Liver (tissue), 8 donors: ENCODE measurements at regions not wholly inside any gene's neighbourhood (a gene's known extent, or its start where the extent isn't known, plus 50 kb on each side); places are given as distances from the start of the nearest gene placed in this dataset.

Experiments
- DNase-seq: peaks from one replicate; pipeline ENCODE4 v3.0.0-alpha.2; 2017; ENCODE audit warnings: low spot score
- H3K27ac ChIP-seq, 2 donors: one replicate each; pipeline ENCODE4 v1.7.0; 2013; ENCODE audit warnings: inconsistent platforms in 2 of 2, low read length in 2 of 2, control low read depth in 1 of 2, low read depth in 1 of 2, mild to moderate bottlenecking in 1 of 2
- H3K27me3 ChIP-seq, 4 donors: one replicate each; pipeline versions ENCODE4 v1.6.1 to v1.7.0; 2013; ENCODE audit warnings: low read length in 3 of 4, inconsistent platforms in 1 of 4, mild to moderate bottlenecking in 1 of 4, moderate library complexity in 1 of 4; ENCODE audit not compliant: control insufficient read depth in 4 of 4, insufficient read depth in 4 of 4
- H3K36me3 ChIP-seq, 4 donors: one replicate each; pipeline versions ENCODE4 v1.6.1 to v1.7.0; 2013; ENCODE audit warnings: low read length in 3 of 4, mild to moderate bottlenecking in 3 of 4, low read depth in 1 of 4, moderate library complexity in 1 of 4; ENCODE audit not compliant: control insufficient read depth in 4 of 4, insufficient read depth in 3 of 4
- H3K4me1 ChIP-seq, 4 donors: one replicate each; pipeline versions ENCODE4 v1.6.1 to v1.7.0; 2013; ENCODE audit warnings: low read length in 3 of 4, mild to moderate bottlenecking in 3 of 4, moderate library complexity in 1 of 4; ENCODE audit not compliant: control insufficient read depth in 4 of 4, insufficient read depth in 4 of 4
- H3K4me3 ChIP-seq, 3 donors: one replicate each; pipeline versions ENCODE4 v1.6.1 to v1.7.0; 2013; ENCODE audit warnings: low read length in 3 of 3, control low read depth in 1 of 3, low read depth in 1 of 3, mild to moderate bottlenecking in 1 of 3
- H3K9ac ChIP-seq, 2 donors: one replicate each; pipeline ENCODE4 v1.7.0; 2013; ENCODE audit warnings: low read length in 2 of 2, mild to moderate bottlenecking in 2 of 2, moderate library complexity in 2 of 2, control low read depth in 1 of 2, low read depth in 1 of 2
- H3K9me3 ChIP-seq, 4 donors: one replicate each; pipeline versions ENCODE4 v1.6.1 to v1.7.0; 2013; ENCODE audit warnings: low read length in 3 of 4; ENCODE audit not compliant: control insufficient read depth in 4 of 4
- EGR1 ChIP-seq, 2 donors: IDR thresholded peaks; 2 replicates each; pipeline ENCODE4 v1.6.1; 2016 to 2018; ENCODE audit warnings: antibody characterized with exemption in 2 of 2, low read depth in 2 of 2
- FOXA2 ChIP-seq: IDR thresholded peaks from 2 replicates; pipeline ENCODE4 v1.6.1; 2016; ENCODE audit warnings: antibody characterized with exemption
- GABPA ChIP-seq, 2 donors: IDR thresholded peaks in 1 of 2; conservative IDR thresholded peaks in 1 of 2; 2 replicates each; pipeline ENCODE4 v1.6.1; 2016; ENCODE audit warnings: antibody characterized with exemption in 2 of 2, mild to moderate bottlenecking in 1 of 2, moderate library complexity in 1 of 2
- HNF4G ChIP-seq: IDR thresholded peaks from 2 replicates; pipeline ENCODE4 v1.6.1; 2016; ENCODE audit warnings: antibody characterized with exemption
- JUND ChIP-seq, 2 donors: IDR thresholded peaks; 2 replicates each; pipeline ENCODE4 v1.6.1; 2016; ENCODE audit warnings: antibody characterized with exemption in 2 of 2
- NR2F2 ChIP-seq: IDR thresholded peaks from 2 replicates; pipeline ENCODE4 v1.6.1; 2016; ENCODE audit warnings: antibody characterized with exemption
- RAD21 ChIP-seq, 2 donors: IDR thresholded peaks; 2 replicates each; pipeline ENCODE4 v1.6.1; 2016; ENCODE audit warnings: antibody characterized with exemption in 2 of 2, mild to moderate bottlenecking in 2 of 2
- RXRA ChIP-seq, 2 donors: IDR thresholded peaks; 2 replicates each; pipeline ENCODE4 v1.6.1; 2017 to 2018; ENCODE audit warnings: antibody characterized with exemption in 2 of 2, mild to moderate bottlenecking in 1 of 2
- SP1 ChIP-seq: IDR thresholded peaks from 2 replicates; pipeline ENCODE4 v1.6.1; 2018; ENCODE audit warnings: antibody characterized with exemption, mild to moderate bottlenecking
- TAF1 ChIP-seq: conservative IDR thresholded peaks from 2 replicates; pipeline ENCODE4 v1.6.1; 2016; ENCODE audit warnings: antibody characterized with exemption, mild to moderate bottlenecking
- YY1 ChIP-seq: IDR thresholded peaks from 2 replicates; pipeline ENCODE4 v1.6.1; 2016; ENCODE audit warnings: antibody characterized with exemption, mild to moderate bottlenecking
- WGBS: extraction: QIAGEN DNeasy Blood & Tissue Kit; methylation state at CpG from one replicate; pipeline ENCODE4 v1.1.7; 2013; 5-methylcytosine and 5-hydroxymethylcytosine counted together
- TF ChIP-seq, protein P1 (sequence below): fragments of 150-350 bp; IDR thresholded peaks from 2 replicates; pipeline ENCODE4 v1.5.1; 2017; ENCODE audit warnings: improper control_type of control experiment, low read depth, low read length; ENCODE audit not compliant: missing input control
- TF ChIP-seq, protein P2 (sequence below): IDR thresholded peaks from 2 replicates; pipeline ENCODE4 v1.6.1; 2016; ENCODE audit warnings: antibody characterized with exemption, mild to moderate bottlenecking
- TF ChIP-seq, protein P3 (sequence below): IDR thresholded peaks from 2 replicates; pipeline ENCODE4 v1.6.1; 2016; ENCODE audit warnings: antibody characterized with exemption
- donor health status: healthy.
- donor health status: healthy.
- donor health status: healthy.
- donor health status: healthy.
- donor health status: healthy.

DNA sequence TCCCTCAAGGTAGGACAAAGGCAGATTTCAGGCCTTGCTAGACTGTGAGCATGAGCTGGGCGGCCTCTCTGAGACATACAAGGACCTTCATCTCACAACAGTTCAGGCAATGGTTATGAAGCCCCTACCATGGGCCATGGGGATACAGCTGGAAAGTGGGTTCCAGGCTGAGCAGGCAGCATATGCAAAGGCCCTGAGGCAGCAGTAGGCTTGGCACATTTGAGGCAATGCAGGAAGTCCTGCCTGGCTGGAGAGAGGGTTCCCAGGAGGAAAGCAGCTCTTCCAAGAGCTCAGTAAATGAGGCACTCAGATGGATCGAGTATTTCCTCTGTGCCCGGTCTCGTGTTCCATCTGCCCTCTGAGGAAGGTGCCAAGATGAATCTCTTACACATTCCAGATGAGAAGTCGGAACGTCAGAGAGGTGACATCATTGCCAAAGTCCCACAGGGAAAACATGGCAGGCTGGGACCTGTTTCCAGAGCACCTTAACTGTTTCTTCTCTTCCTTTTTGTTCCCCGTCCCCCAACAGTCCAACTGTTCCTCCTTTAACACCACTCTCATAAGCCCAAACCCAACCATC lies 388.6 kb downstream of the MN1 start:
- peaks cover 0 to 3% (median 1%) of the 10 kb centered on the region in 4 donors for H3K27me3 ChIP-seq
- 88% methylated on average over 7 of the region's 7 CpGs for WGBS
- no peak overlapping the region for H3K27ac ChIP-seq
- no peaks in the 10 kb centered on the region for H3K36me3 ChIP-seq
- no peaks in the 10 kb centered on the region for H3K4me1 ChIP-seq
- no peaks in the 10 kb centered on the region for H3K9me3 ChIP-seq
- DNase-seq: no peak
- no peak overlapping the region for H3K4me3 ChIP-seq
- H3K9ac ChIP-seq: no peak overlapping the region
- TF ChIP-seq, protein P1, sequence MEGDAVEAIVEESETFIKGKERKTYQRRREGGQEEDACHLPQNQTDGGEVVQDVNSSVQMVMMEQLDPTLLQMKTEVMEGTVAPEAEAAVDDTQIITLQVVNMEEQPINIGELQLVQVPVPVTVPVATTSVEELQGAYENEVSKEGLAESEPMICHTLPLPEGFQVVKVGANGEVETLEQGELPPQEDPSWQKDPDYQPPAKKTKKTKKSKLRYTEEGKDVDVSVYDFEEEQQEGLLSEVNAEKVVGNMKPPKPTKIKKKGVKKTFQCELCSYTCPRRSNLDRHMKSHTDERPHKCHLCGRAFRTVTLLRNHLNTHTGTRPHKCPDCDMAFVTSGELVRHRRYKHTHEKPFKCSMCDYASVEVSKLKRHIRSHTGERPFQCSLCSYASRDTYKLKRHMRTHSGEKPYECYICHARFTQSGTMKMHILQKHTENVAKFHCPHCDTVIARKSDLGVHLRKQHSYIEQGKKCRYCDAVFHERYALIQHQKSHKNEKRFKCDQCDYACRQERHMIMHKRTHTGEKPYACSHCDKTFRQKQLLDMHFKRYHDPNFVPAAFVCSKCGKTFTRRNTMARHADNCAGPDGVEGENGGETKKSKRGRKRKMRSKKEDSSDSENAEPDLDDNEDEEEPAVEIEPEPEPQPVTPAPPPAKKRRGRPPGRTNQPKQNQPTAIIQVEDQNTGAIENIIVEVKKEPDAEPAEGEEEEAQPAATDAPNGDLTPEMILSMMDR: no peak
- TF ChIP-seq, protein P2, sequence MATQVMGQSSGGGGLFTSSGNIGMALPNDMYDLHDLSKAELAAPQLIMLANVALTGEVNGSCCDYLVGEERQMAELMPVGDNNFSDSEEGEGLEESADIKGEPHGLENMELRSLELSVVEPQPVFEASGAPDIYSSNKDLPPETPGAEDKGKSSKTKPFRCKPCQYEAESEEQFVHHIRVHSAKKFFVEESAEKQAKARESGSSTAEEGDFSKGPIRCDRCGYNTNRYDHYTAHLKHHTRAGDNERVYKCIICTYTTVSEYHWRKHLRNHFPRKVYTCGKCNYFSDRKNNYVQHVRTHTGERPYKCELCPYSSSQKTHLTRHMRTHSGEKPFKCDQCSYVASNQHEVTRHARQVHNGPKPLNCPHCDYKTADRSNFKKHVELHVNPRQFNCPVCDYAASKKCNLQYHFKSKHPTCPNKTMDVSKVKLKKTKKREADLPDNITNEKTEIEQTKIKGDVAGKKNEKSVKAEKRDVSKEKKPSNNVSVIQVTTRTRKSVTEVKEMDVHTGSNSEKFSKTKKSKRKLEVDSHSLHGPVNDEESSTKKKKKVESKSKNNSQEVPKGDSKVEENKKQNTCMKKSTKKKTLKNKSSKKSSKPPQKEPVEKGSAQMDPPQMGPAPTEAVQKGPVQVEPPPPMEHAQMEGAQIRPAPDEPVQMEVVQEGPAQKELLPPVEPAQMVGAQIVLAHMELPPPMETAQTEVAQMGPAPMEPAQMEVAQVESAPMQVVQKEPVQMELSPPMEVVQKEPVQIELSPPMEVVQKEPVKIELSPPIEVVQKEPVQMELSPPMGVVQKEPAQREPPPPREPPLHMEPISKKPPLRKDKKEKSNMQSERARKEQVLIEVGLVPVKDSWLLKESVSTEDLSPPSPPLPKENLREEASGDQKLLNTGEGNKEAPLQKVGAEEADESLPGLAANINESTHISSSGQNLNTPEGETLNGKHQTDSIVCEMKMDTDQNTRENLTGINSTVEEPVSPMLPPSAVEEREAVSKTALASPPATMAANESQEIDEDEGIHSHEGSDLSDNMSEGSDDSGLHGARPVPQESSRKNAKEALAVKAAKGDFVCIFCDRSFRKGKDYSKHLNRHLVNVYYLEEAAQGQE: no peak
- no peak for TF ChIP-seq TAF1
- no peak for TF ChIP-seq RXRA (IDR thresholded peaks at IDR 0.05)
- TF ChIP-seq JUND (IDR thresholded peaks at IDR 0.05): no peak
- TF ChIP-seq GABPA (IDR thresholded peaks at IDR 0.05 in 1 of 2, conservative IDR thresholded peaks at IDR 0.05 in 1 of 2): no peak
- TF ChIP-seq SP1: no peak
- TF ChIP-seq, protein P3, sequence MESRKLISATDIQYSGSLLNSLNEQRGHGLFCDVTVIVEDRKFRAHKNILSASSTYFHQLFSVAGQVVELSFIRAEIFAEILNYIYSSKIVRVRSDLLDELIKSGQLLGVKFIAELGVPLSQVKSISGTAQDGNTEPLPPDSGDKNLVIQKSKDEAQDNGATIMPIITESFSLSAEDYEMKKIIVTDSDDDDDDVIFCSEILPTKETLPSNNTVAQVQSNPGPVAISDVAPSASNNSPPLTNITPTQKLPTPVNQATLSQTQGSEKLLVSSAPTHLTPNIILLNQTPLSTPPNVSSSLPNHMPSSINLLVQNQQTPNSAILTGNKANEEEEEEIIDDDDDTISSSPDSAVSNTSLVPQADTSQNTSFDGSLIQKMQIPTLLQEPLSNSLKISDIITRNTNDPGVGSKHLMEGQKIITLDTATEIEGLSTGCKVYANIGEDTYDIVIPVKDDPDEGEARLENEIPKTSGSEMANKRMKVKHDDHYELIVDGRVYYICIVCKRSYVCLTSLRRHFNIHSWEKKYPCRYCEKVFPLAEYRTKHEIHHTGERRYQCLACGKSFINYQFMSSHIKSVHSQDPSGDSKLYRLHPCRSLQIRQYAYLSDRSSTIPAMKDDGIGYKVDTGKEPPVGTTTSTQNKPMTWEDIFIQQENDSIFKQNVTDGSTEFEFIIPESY: no peak
- TF ChIP-seq FOXA2: no peak
- TF ChIP-seq YY1: no peak
- TF ChIP-seq RAD21 (IDR thresholded peaks at IDR 0.05): no peak

DNA sequence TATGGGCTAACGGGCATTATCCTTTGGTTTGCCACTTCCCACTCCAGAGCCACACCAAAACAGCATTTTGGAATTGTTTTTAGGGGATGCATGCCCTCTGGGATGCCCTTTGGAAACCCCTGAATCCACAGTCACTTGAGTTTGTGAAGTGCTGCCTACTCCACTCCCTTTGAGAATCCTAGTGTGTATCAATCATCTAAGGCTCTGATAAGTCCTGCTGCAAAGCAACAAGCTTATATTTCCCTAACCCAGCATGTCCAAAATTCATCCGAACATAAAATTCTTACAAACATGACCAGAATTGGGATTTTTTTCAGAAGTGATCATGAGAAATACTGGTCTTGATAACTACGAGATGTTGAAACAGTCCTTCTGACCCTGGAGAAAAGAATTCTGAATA lies 387.9 kb downstream of the MN1 start:
- H3K36me3 ChIP-seq: no peaks in the 10 kb centered on the region
- no peaks in the 10 kb centered on the region for H3K4me1 ChIP-seq
- no peak overlapping the region for H3K4me3 ChIP-seq
- no peak for DNase-seq
- peaks cover 0 to 3% (median 1%) of the 10 kb centered on the region in 4 donors for H3K27me3 ChIP-seq
- TF ChIP-seq YY1 (no peak), RXRA (IDR thresholded peaks at IDR 0.05) (no peak), GABPA (IDR thresholded peaks at IDR 0.05 in 1 of 2, conservative IDR thresholded peaks at IDR 0.05 in 1 of 2) (no peak), NR2F2 (no peak), EGR1 (IDR thresholded peaks at IDR 0.05; ENCODE audit: low read depth in 2 of 2) (no peak), HNF4G (no peak), TAF1 (no peak), FOXA2 (no peak), RAD21 (IDR thresholded peaks at IDR 0.05) (no peak)
- TF ChIP-seq, protein P1: no peak
- TF ChIP-seq, protein P2: no peak
- H3K9me3 ChIP-seq: no peaks in the 10 kb centered on the region
- 70% methylated on average over 3 of the region's 3 CpGs for WGBS
- H3K9ac ChIP-seq: no peak overlapping the region
- H3K27ac ChIP-seq: no peak overlapping the region
